ENCODE measurements at regions not wholly inside any gene's neighbourhood (a gene's known extent, or its start where the extent isn't known, plus 50 kb on each side); places are given as distances from the start of the nearest gene placed in this dataset.

GRCh38 chr3:118101891-118102290, 932.8 kb downstream of the IGSF11 start:
- TF ChIP-seq POLR2A (IDR thresholded peaks at IDR 0.05; ENCODE audit: extremely low read depth, insufficient read length) (no peak), CTCF (IDR thresholded peaks at IDR 0.05; ENCODE audit: low read depth, low read length) (no peak), MYC (IDR thresholded peaks at IDR 0.05; ENCODE audit: low read depth, low read length) (no peak)
- TF ChIP-seq, protein P1, sequence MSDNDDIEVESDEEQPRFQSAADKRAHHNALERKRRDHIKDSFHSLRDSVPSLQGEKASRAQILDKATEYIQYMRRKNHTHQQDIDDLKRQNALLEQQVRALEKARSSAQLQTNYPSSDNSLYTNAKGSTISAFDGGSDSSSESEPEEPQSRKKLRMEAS (IDR thresholded peaks at IDR 0.05; ENCODE audit: low read depth, low read length): no peak
